Activated naive CD8-positive, alpha-beta T cell treated with anti-CD3 and anti-CD28 coated beads, Interleukin-2, amount 10 ng/mL, durations not matched to agents 7 days and 5 days (primary cell): ENCODE measurements at regions not wholly inside any gene's neighbourhood (a gene's known extent, or its start where the extent isn't known, plus 50 kb on each side); places are given as distances from the start of the nearest gene placed in this dataset.
A peak's percentile ranks its signal among the peaks of the same experiment; 100 is the strongest.

Experiments used
- ATAC-seq: fragments of 150-1000 bp; cut with Tn5 transposase; one replicate; pipeline ENCODE4 v1.10.0; 2021; ENCODE audit warnings: low read depth, moderate library complexity
- POLR2A ChIA-PET: fragments of 350-600 bp; sonication (Branson Sonifier 250); formaldehyde crosslinking; loops from one replicate; lab custom pipeline; 2021; ENCODE audit warnings: antibody characterized with exemption; lab: Charles Lee
- DNase-seq: peaks from one replicate; pipeline ENCODE4 v3.0.0; 2021
- H3K27ac Mint-ChIP-seq: one replicate; pipeline ENCODE4 v1.8.0; 2022; ENCODE audit warnings: mild to moderate bottlenecking, mixed read lengths
- H3K27me3 Mint-ChIP-seq: one replicate; pipeline ENCODE4 v1.8.0; 2022; ENCODE audit warnings: mild to moderate bottlenecking, moderate library complexity, mixed read lengths
- H3K36me3 Mint-ChIP-seq: one replicate; pipeline ENCODE4 v1.8.0; 2021; ENCODE audit warnings: mild to moderate bottlenecking, mixed read lengths
- H3K4me1 Mint-ChIP-seq: one replicate; pipeline ENCODE4 v1.8.0; 2021; ENCODE audit warnings: mixed read lengths
- H3K4me3 Mint-ChIP-seq: one replicate; pipeline ENCODE4 v1.8.0; 2022; ENCODE audit warnings: mild to moderate bottlenecking, moderate library complexity, mixed read lengths
- H3K9me3 Mint-ChIP-seq: one replicate; pipeline ENCODE4 v1.8.0; 2021; ENCODE audit warnings: mixed read lengths

DNA sequence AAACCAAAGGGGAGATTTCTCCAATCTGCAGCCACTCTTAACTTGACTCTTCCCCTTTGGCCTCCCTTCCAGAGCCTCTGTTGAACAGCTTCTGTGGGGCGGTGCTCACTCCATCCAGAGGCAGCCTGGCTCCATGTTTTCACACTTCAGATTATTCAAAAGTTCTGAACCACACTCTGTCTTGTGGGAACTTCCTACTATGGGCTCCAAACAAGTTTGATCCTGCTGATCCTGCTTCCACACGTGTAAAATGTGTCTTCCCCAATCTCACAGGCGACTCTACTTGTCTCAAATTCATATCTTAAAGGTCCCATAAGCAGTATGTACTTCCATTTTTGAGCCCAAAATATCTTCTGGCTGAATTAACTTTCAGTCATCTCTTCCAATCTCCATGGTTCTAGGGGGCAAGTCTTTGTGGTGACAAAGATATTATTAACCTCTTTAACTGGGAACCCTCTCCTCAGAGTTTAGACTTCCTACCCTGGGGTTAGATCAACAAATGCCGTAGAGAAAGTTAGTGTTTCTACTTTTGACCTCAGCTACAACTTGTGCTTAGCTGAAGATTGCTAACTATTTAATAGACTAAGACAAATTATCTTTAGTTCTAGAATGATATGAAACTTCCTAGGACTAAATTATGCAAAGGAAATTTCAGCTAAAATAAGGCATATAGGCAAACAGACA lies 176.3 kb upstream of the BCL6 start:
- DNase-seq (no peak), ATAC-seq (no peak)
- Mint-ChIP-seq H3K27me3 (no peaks in the 10 kb centered on the region), H3K4me1 (peaks cover 52% of the 10 kb centered on the region), H3K4me3 (peak overlapping the region; percentile 12), H3K36me3 (peaks cover 25% of the 10 kb centered on the region), H3K27ac (peak overlapping the region; percentile 75), H3K9me3 (peaks cover 16% of the 10 kb centered on the region)
- POLR2A ChIA-PET = interaction anchor here (0.9 kb wide), 1 partner anchor 40 kb away, joined by 3 read pairs; no protein-coding TSS in a partner anchor

DNA sequence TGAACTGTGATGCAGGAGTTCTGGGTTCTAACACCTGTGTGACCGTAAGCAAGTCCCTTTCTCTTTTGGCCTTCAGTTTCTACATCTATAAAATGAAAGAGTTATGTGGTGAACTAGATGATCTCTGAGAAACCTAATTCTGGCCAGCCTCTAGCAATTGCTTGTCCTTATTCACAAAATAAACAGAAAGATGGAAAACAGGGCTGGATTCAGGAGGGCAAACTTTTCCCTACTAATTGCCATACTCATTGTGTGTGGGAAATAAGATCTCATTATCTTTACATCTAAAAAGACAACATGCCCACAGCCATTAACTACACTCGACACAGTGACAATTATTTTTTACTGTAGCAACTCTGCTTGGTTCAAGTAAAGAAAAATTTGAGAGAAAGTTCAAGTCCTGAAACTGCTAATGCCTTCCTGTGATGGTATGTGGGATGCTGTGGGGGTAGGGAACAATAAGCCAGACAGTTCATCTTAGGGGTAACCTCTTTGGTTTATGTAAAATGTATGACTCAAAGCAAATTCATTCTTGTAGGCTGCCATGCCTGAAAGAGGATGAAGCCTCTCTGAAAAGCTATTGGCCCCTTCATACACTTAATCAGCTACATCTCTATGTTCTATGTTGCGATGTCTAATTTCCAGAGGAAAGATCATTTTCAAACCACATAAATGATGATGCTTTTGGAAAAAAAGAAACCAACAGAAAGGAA lies 177.6 kb upstream of the BCL6 start:
- ATAC-seq = peak; percentile 18

DNA sequence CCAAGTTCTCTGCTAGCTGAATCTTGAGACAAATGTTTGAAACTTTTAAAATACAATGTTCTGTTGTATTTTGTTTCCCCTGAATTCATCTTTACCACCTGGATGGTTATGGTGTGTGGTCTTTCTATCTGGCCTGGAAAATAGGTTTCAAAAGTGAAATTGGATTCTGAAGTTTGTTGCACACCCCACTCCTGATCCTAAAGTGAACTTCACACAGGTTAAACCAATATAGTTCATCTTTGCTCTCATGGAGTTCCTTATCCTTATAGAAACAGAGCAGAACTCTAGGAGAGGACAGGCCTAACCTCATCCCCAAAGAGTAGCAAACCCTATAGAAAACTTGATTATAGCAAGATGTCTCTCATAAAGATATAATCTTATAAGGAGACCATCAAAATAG lies 179.4 kb upstream of the BCL6 start:
- Mint-ChIP-seq H3K36me3 (peaks cover 26% of the 10 kb centered on the region), H3K27me3 (no peaks in the 10 kb centered on the region), H3K9me3 (peaks cover 16% of the 10 kb centered on the region), H3K4me3 (no peak overlapping the region), H3K27ac (no peak overlapping the region), H3K4me1 (peaks cover 53% of the 10 kb centered on the region)
- POLR2A ChIA-PET = no interaction called here
- no peak for ATAC-seq
- DNase-seq = no peak

More for the DNA sequence above, 177.6 kb upstream of the BCL6 start:
- peaks cover 25% of the 10 kb centered on the region for H3K36me3 Mint-ChIP-seq
- DNase-seq = no peak
- peaks cover 16% of the 10 kb centered on the region for H3K9me3 Mint-ChIP-seq
- peak overlapping the region; percentile 12 for H3K4me3 Mint-ChIP-seq
- peaks cover 61% of the 10 kb centered on the region for H3K4me1 Mint-ChIP-seq
- POLR2A ChIA-PET = interaction anchor here (1.2 to 1.3 kb wide), 2 partner anchors 176 to 179 kb away, joined by 3 to 4 read pairs; no protein-coding TSS in a partner anchor
- no peaks in the 10 kb centered on the region for H3K27me3 Mint-ChIP-seq
- peak overlapping the region; percentile 42 for H3K27ac Mint-ChIP-seq

GRCh38 chr3:187925326-187925725 lies 180.1 kb upstream of the BCL6 start:
- Mint-ChIP-seq H3K4me3 (no peak overlapping the region), H3K9me3 (peaks cover 16% of the 10 kb centered on the region), H3K27ac (no peak overlapping the region), H3K27me3 (no peaks in the 10 kb centered on the region), H3K36me3 (peaks cover 26% of the 10 kb centered on the region), H3K4me1 (peaks cover 46% of the 10 kb centered on the region)
- DNase-seq (no peak), ATAC-seq (no peak)
- POLR2A ChIA-PET = interaction anchor here (1.1 kb wide), 1 partner anchor 1142 kb away, joined by 3 read pairs; the partner anchor contains the start of gene EIF4A2

GRCh38 chr3:187926620-187927019 lies 181.4 kb upstream of the BCL6 start:
- DNase-seq = no peak
- H3K36me3 Mint-ChIP-seq = peaks cover 28% of the 10 kb centered on the region
- H3K4me3 Mint-ChIP-seq = no peak overlapping the region
- peaks cover 16% of the 10 kb centered on the region for H3K9me3 Mint-ChIP-seq
- ATAC-seq = no peak
- H3K27ac Mint-ChIP-seq = peak overlapping the region; percentile 55
- POLR2A ChIA-PET = interaction anchor here (0.5 to 1.3 kb wide), 5 partner anchors 19 to 1143 kb away, joined by 3 read pairs; partner anchors contain the start of genes BCL6 and EIF4A2
- H3K4me1 Mint-ChIP-seq = peaks cover 36% of the 10 kb centered on the region
- no peaks in the 10 kb centered on the region for H3K27me3 Mint-ChIP-seq

- no peak for DNase-seq
- H3K4me3 Mint-ChIP-seq = no peak overlapping the region
- peaks cover 29% of the 10 kb centered on the region for H3K36me3 Mint-ChIP-seq
- peaks cover 16% of the 10 kb centered on the region for H3K9me3 Mint-ChIP-seq
- no peaks in the 10 kb centered on the region for H3K27me3 Mint-ChIP-seq
- H3K4me1 Mint-ChIP-seq = peaks cover 34% of the 10 kb centered on the region
- POLR2A ChIA-PET = no interaction called here
- ATAC-seq = no peak
- H3K27ac Mint-ChIP-seq = no peak overlapping the region
Measured at GRCh38 chr3:187927565-187927964, 182.3 kb upstream of the BCL6 start.

DNA sequence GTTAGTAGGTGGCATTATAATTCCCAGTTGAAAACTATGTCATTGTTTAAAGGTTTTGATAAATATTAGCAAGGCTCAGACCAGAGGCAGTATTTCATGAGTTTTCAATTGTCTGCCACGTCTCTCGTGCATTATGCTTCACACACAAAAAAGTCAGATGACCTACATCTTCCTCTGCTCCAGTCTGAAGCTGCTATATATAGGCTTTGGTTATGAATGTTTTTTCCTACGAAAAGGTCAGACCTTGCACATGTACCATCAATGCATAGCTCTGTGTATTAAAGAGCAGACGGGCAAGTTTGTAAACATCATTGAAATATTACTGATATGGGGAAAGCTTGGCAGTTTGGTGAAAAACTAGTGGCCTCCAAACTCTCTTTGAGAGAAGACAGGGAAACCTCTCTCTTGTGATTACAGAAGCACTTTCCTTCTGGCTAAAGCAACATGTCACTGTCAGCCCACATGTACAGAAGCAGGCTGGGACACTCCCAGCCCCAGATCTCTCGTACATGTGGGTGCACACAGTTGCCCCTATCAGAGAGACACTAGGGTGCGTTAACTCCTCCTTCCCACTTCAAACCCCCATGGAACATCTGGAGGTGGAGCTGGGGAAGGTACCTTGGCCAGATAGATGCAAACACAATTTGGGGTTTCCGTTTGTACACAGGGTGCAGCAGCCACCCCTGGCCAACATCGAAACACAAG lies 184.0 kb upstream of the BCL6 start:
- ATAC-seq = peak; percentile 44
- Mint-ChIP-seq H3K4me3 (peak overlapping the region; percentile 33), H3K27ac (peak overlapping the region; percentile 52), H3K4me1 (peaks cover 29% of the 10 kb centered on the region), H3K9me3 (peaks cover 10% of the 10 kb centered on the region), H3K27me3 (no peaks in the 10 kb centered on the region), H3K36me3 (peaks cover 18% of the 10 kb centered on the region)
- POLR2A ChIA-PET = no interaction called here
- DNase-seq = no peak

DNA sequence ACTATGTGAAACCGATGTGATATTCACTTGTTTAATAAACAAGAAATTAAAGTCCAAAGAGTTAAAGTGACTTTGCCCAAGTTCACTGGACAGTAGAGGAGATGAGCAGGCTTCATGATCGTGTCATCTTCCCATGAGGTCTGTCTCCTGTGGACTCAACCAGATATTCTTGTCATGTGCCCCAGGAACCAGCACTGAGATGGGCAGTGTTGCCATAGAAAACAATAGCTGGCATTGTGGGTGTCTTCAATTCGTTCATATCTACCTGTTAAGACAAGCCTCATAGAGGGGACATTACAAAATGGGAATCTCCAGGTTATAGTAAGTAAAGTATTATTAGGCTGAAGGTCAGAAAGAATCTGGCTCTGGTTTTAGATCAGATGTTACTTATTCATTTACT lies 184.8 kb upstream of the BCL6 start:
- ATAC-seq = no peak
- Mint-ChIP-seq H3K27ac (peak overlapping the region; percentile 7), H3K9me3 (peaks cover 6% of the 10 kb centered on the region), H3K36me3 (peaks cover 11% of the 10 kb centered on the region), H3K4me3 (no peak overlapping the region), H3K4me1 (peaks cover 32% of the 10 kb centered on the region), H3K27me3 (no peaks in the 10 kb centered on the region)
- POLR2A ChIA-PET = no interaction called here
- DNase-seq = no peak

DNA sequence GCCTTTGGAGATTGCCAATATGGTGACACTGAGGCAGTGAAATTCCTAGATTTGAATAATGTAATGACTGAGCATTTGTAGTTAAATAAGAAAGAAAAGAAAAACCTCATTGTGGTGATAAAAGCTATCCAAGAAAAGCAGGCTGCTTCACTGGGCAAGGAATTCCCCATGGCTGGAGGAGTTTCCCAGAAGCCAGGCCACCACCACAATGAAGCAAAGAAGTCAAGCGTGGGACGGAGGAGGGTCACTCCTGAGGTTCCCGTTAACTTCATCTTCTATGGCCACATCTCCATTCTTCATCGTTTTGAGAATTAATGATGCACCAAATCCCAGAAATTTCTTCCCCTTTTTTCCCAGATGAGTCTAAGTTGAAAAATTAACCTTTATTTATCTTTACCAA lies 185.8 kb upstream of the BCL6 start:
- ATAC-seq (no peak), DNase-seq (no peak)
- Mint-ChIP-seq H3K9me3 (no peaks in the 10 kb centered on the region), H3K4me1 (peaks cover 39% of the 10 kb centered on the region), H3K27ac (no peak overlapping the region), H3K36me3 (peaks cover 5% of the 10 kb centered on the region), H3K4me3 (no peak overlapping the region), H3K27me3 (no peaks in the 10 kb centered on the region)
- POLR2A ChIA-PET = no interaction called here

GRCh38 chr3:187931770-187932278 lies 186.6 kb upstream of the BCL6 start:
- ATAC-seq (no peak), DNase-seq (no peak)
- H3K9me3 Mint-ChIP-seq = no peaks in the 10 kb centered on the region
- no peak overlapping the region for H3K27ac Mint-ChIP-seq
- no peak overlapping the region for H3K4me3 Mint-ChIP-seq
- no peaks in the 10 kb centered on the region for H3K27me3 Mint-ChIP-seq
- POLR2A ChIA-PET = no interaction called here
- peaks cover 39% of the 10 kb centered on the region for H3K4me1 Mint-ChIP-seq
- peaks cover 12% of the 10 kb centered on the region for H3K36me3 Mint-ChIP-seq

- Mint-ChIP-seq H3K4me1 (peaks cover 34% of the 10 kb centered on the region), H3K27me3 (no peaks in the 10 kb centered on the region), H3K27ac (no peak overlapping the region), H3K36me3 (peaks cover 16% of the 10 kb centered on the region), H3K9me3 (peaks cover under 1% of the 10 kb centered on the region), H3K4me3 (no peak overlapping the region)
- DNase-seq (no peak), ATAC-seq (no peak)
- POLR2A ChIA-PET = no interaction called here
Measured at GRCh38 chr3:187932530-187932929, 187.3 kb upstream of the BCL6 start.

GRCh38 chr3:187935623-187936156 lies 190.4 kb upstream of the BCL6 start:
- peak; percentile 67 for DNase-seq
- Mint-ChIP-seq H3K36me3 (peaks cover 21% of the 10 kb centered on the region), H3K27ac (peak overlapping the region; percentile 87), H3K27me3 (no peaks in the 10 kb centered on the region), H3K9me3 (peaks cover 5% of the 10 kb centered on the region), H3K4me3 (peak overlapping the region; percentile 59), H3K4me1 (peaks cover 33% of the 10 kb centered on the region)
- POLR2A ChIA-PET = interaction anchor here (0.8 to 2.0 kb wide), 5 partner anchors 9 to 190 kb away, joined by 3 to 6 read pairs (median 4); partner anchors contain the start of gene BCL6
- ATAC-seq = peak; percentile 92

GRCh38 chr3:187936676-187937075 lies 191.4 kb upstream of the BCL6 start:
- Mint-ChIP-seq H3K27ac (peak overlapping the region; percentile 87), H3K4me3 (no peak overlapping the region), H3K36me3 (peaks cover 19% of the 10 kb centered on the region), H3K27me3 (no peaks in the 10 kb centered on the region), H3K4me1 (peaks cover 35% of the 10 kb centered on the region), H3K9me3 (peaks cover 7% of the 10 kb centered on the region)
- ATAC-seq = no peak
- POLR2A ChIA-PET = interaction anchor here (1.4 to 1.6 kb wide), 3 partner anchors 37 to 197 kb away, joined by 3 to 4 read pairs (median 4); no protein-coding TSS in a partner anchor
- no peak for DNase-seq
